Left colon (tissue), 2 donors: ENCODE measurements at regions not wholly inside any gene's neighbourhood (a gene's known extent, or its start where the extent isn't known, plus 50 kb on each side); places are given as distances from the start of the nearest gene placed in this dataset.

Source experiments
- ATAC-seq: fragments of 200-7000 bp; cut with Tn5 transposase; one replicate; pipeline ENCODE4 v1.9.1; 2020; ENCODE audit warnings: mild to moderate bottlenecking, moderate library complexity
- DNase-seq, 2 donors: peaks; one replicate each; pipeline ENCODE4 v3.0.0-alpha.2; 2020
- intact Hi-C, 2 donors: fragments of 100-400 bp; cut with DNase I in 1 of 2; cut with micrococcal nuclease in 1 of 2; formaldehyde crosslinking; loops; one replicate each; pipeline versions ENCODE4 v1.11.2 to v1.14.0; 2022; cut with DNase I, micrococcal nuclease
- donor health status: DM: no; HTN: no; CAD: no.
- donor health status: DM: yes; HTN: yes; CAD: no.

GRCh38 chr22:47923011-47923427 is 1160.6 kb downstream of the TBC1D22A start:
- DNase-seq (no peak), ATAC-seq (no peak)
- intact Hi-C loops, result no loop called here

- DNase-seq (no peak), ATAC-seq (no peak)
- intact Hi-C loops, result no loop called here
Observed at GRCh38 chr22:47921906-47922305, 1159.5 kb downstream of the TBC1D22A start.

- ATAC-seq (no peak), DNase-seq (no peak)
- intact Hi-C loops, result no loop called here
Observed at GRCh38 chr22:47920380-47920959, 1158.0 kb downstream of the TBC1D22A start.

- ATAC-seq, result no peak
- DNase-seq, result no peak
- intact Hi-C loops, result no loop called here
Observed at GRCh38 chr22:47919893-47920292, 1157.4 kb downstream of the TBC1D22A start.

GRCh38 chr22:47919001-47919441 is 1156.6 kb downstream of the TBC1D22A start:
- ATAC-seq (no peak), DNase-seq (no peak)
- intact Hi-C loops, result no loop called here

GRCh38 chr22:47918276-47918921 is 1155.9 kb downstream of the TBC1D22A start:
- no peak for ATAC-seq
- DNase-seq, result no peak
- intact Hi-C loops, result no loop called here

- ATAC-seq (no peak), DNase-seq (no peak)
- intact Hi-C loops, result no loop called here
Observed at GRCh38 chr22:47914481-47915097, 1152.1 kb downstream of the TBC1D22A start.

GRCh38 chr22:47902646-47903180 is 1140.3 kb downstream of the TBC1D22A start:
- intact Hi-C loops, result no loop called here
- ATAC-seq (no peak), DNase-seq (no peak)

GRCh38 chr22:47901911-47902310 is 1139.5 kb downstream of the TBC1D22A start:
- intact Hi-C loops, result no loop called here
- ATAC-seq (no peak), DNase-seq (no peak)

- intact Hi-C loops, result no loop called here
- no peak for ATAC-seq
- DNase-seq, result no peak
Observed at GRCh38 chr22:47899894-47900293, 1137.4 kb downstream of the TBC1D22A start.

- DNase-seq (no peak), ATAC-seq (no peak)
- intact Hi-C loops, result no loop called here
Observed at GRCh38 chr22:47898946-47899345, 1136.5 kb downstream of the TBC1D22A start.

GRCh38 chr22:47891609-47892008 is 1129.2 kb downstream of the TBC1D22A start:
- intact Hi-C loops, result no loop called here
- ATAC-seq, result no peak
- DNase-seq, result no peak

GRCh38 chr22:47888817-47889216 is 1126.4 kb downstream of the TBC1D22A start:
- DNase-seq (no peak), ATAC-seq (no peak)
- intact Hi-C loops, result no loop called here

GRCh38 chr22:47884775-47885174 is 1122.3 kb downstream of the TBC1D22A start:
- ATAC-seq, result no peak
- intact Hi-C loops, result no loop called here
- DNase-seq, result no peak

GRCh38 chr22:47884200-47884599 is 1121.8 kb downstream of the TBC1D22A start:
- ATAC-seq (no peak), DNase-seq (no peak)
- intact Hi-C loops, result no loop called here

- no peak for ATAC-seq
- intact Hi-C loops, result no loop called here
Observed at GRCh38 chr22:47883757-47884156, 1121.3 kb downstream of the TBC1D22A start.

GRCh38 chr22:47879346-47879745 is 1116.9 kb downstream of the TBC1D22A start:
- intact Hi-C loops, result no loop called here
- DNase-seq (no peak), ATAC-seq (no peak)

More at GRCh38 chr22:47883757-47884156, 1121.3 kb downstream of the TBC1D22A start:
- DNase-seq, result no peak

- ATAC-seq (no peak), DNase-seq (no peak)
- intact Hi-C loops, result no loop called here
Observed at GRCh38 chr22:47878460-47878859, 1116.0 kb downstream of the TBC1D22A start.

- no peak for DNase-seq
- intact Hi-C loops, result no loop called here
- no peak for ATAC-seq
Observed at GRCh38 chr22:47872761-47873535, 1110.5 kb downstream of the TBC1D22A start.
